GM12878 (cell line): ENCODE measurements at regions not wholly inside any gene's neighbourhood (a gene's known extent, or its start where the extent isn't known, plus 50 kb on each side); places are given as distances from the start of the nearest gene placed in this dataset.

Experiments used
- ATAC-seq: fragments of 200-7000 bp; cut with Tn5 transposase; 3 replicates; pipeline ENCODE4 v1.9.1; 2020; ENCODE audit warnings: mild to moderate bottlenecking, moderate library complexity
- BruUV-seq: library from RNA; stranded (reverse); fragments of 400-500 nt; replicated peaks from 2 replicates; lab custom pipeline; 2021; lab: Mats Ljungman, UMichigan
- CTCF ChIA-PET: fragments of 300-600 bp; sonication (Branson Sonifier 250); formaldehyde crosslinking; extraction: SDS; loops from one replicate; lab custom pipeline; 2021; ENCODE audit warnings: inconsistent platforms; lab: Yijun Ruan, JAX
- POLR2A ChIA-PET: fragments of 350-600 bp; formaldehyde crosslinking; extraction: SDS; loops from one replicate; lab custom pipeline; 2021; ENCODE audit warnings: inconsistent platforms; lab: Charles Lee
- RAD21 ChIA-PET: fragments of 300-600 bp; sonication (Branson Sonifier 250); formaldehyde crosslinking; loops from one replicate; lab custom pipeline; 2023; ENCODE audit warnings: antibody characterized with exemption; ENCODE audit not compliant: unreplicated experiment; lab: Charles Lee
- SMC1A ChIA-PET: fragments of 300-600 bp; sonication (Branson Sonifier 250); formaldehyde crosslinking; loops from one replicate; lab custom pipeline; 2023; ENCODE audit not compliant: unreplicated experiment, uncharacterized antibody; lab: Charles Lee
- DNase-seq: peaks from one replicate; pipeline ENCODE4 v3.0.0-alpha.2; 2011; ENCODE audit warnings: low read depth, low spot score
- FAIRE-seq: peaks from 3 replicates; lab custom pipeline; 2011; peaks lifted over from hg19 to GRCh38; lab: Jason Lieb, UNC
- H2AFZ ChIP-seq: 2 replicates; pipeline ENCODE4 v1.6.0; 2011; ENCODE audit warnings: low read depth, low read length, control low read depth; ENCODE audit not compliant: control insufficient read depth
- H3K27ac ChIP-seq: 2 replicates; pipeline ENCODE4 v1.5.1; 2011; ENCODE audit warnings: control low read depth; ENCODE audit not compliant: control insufficient read depth, insufficient read depth
- H3K27me3 ChIP-seq, 2 experiments: replicated peaks in 1 of 2; 2 replicates each; pipeline versions ENCODE4 v1.6.0 to v1.6.1; 2011; ENCODE audit warnings: low read length in 1 of 2; ENCODE audit not compliant: control insufficient read depth in 2 of 2, insufficient read depth in 2 of 2
- H3K36me3 ChIP-seq, 2 experiments: 2 replicates each; pipeline ENCODE4 v1.5.1; 2011; ENCODE audit warnings: low read length in 1 of 2; ENCODE audit not compliant: control insufficient read depth in 2 of 2, insufficient read depth in 2 of 2
- H3K4me1 ChIP-seq: 2 replicates; pipeline ENCODE4 v1.6.1; 2011; ENCODE audit warnings: mild to moderate bottlenecking, low read length, moderate library complexity, mixed read lengths; ENCODE audit not compliant: control insufficient read depth, insufficient read depth
- H3K4me2 ChIP-seq: 2 replicates; pipeline ENCODE4 v1.6.0; 2011; ENCODE audit warnings: control low read depth; ENCODE audit not compliant: control insufficient read depth, insufficient read depth
- H3K4me3 ChIP-seq: fragments of 200-600 bp; sonication (generic); 2 replicates; pipeline ENCODE4 v1.5.1; 2016
- H3K79me2 ChIP-seq: 2 replicates; pipeline ENCODE4 v1.6.0; 2011; ENCODE audit warnings: low read length; ENCODE audit not compliant: control insufficient read depth, insufficient read depth
- H3K9ac ChIP-seq: 2 replicates; pipeline ENCODE4 v1.8.0; 2011; ENCODE audit warnings: low read length, control low read depth, mixed read lengths; ENCODE audit not compliant: control insufficient read depth, insufficient read depth
- H3K9me3 ChIP-seq: replicated peaks from 3 replicates; pipeline ENCODE4 v1.5.1; 2011; ENCODE audit warnings: mild to moderate bottlenecking, low read length; ENCODE audit not compliant: control insufficient read depth, insufficient read depth
- H4K20me1 ChIP-seq: 2 replicates; pipeline ENCODE4 v1.6.0; 2011; ENCODE audit not compliant: control insufficient read depth, insufficient read depth
- ATF3 ChIP-seq: IDR thresholded peaks from 2 replicates; pipeline ENCODE4 v1.6.1; 2011; ENCODE audit warnings: low read depth, mild to moderate bottlenecking, low read length, moderate library complexity, borderline replicate concordance; ENCODE audit errors: extremely low read depth
- CBFB ChIP-seq: IDR thresholded peaks from 2 replicates; pipeline ENCODE4 v1.6.1; 2016; ENCODE audit warnings: antibody characterized with exemption, low read depth
- CHD4 ChIP-seq: fragments of 200-600 bp; sonication (generic); IDR thresholded peaks from 2 replicates; pipeline ENCODE4 v1.6.1; 2016; ENCODE audit warnings: mild to moderate bottlenecking
- EGR1 ChIP-seq, 2 experiments: IDR thresholded peaks; 1 replicate in 1 of 2; 2 replicates in 1 of 2; pipeline ENCODE4 v1.6.1; 2011 to 2012; ENCODE audit warnings: low read depth in 2 of 2, low read length in 2 of 2, borderline replicate concordance in 1 of 2, mild to moderate bottlenecking in 1 of 2, moderate library complexity in 1 of 2
- ETV6 ChIP-seq, 2 experiments: fragments of 450-650 bp in 1 of 2; IDR thresholded peaks in 1 of 2; conservative IDR thresholded peaks in 1 of 2; 2 replicates each; pipeline ENCODE4 v1.6.1; 2014; ENCODE audit warnings: antibody characterized with exemption in 1 of 2, borderline replicate concordance in 1 of 2, low read depth in 1 of 2, mild to moderate bottlenecking in 1 of 2, moderate library complexity in 1 of 2
- EZH2 ChIP-seq: IDR thresholded peaks from 2 replicates; pipeline ENCODE4 v1.6.1; 2012; ENCODE audit warnings: low read depth, mild to moderate bottlenecking, control low read depth, inconsistent platforms, low read length, borderline replicate concordance; ENCODE audit not compliant: control insufficient read depth
- HDAC2 ChIP-seq: fragments of 200-600 bp; sonication (generic); IDR thresholded peaks from 2 replicates; pipeline ENCODE4 v1.6.1; 2017
- MXI1 ChIP-seq: fragments of 150-350 bp; IDR thresholded peaks from 2 replicates; pipeline ENCODE4 v1.6.1; 2011; ENCODE audit warnings: low read depth, mild to moderate bottlenecking, inconsistent platforms, low read length, improper control_type of control experiment
- MYC ChIP-seq: IDR thresholded peaks from 2 replicates; pipeline ENCODE4 v1.6.1; 2011; ENCODE audit warnings: mild to moderate bottlenecking, low read length, moderate library complexity, inconsistent platforms; ENCODE audit not compliant: insufficient read depth, insufficient replicate concordance, insufficient read length, severe bottlenecking
- RBBP5 ChIP-seq: fragments of 200-600 bp; sonication (generic); conservative IDR thresholded peaks from 2 replicates; pipeline ENCODE4 v1.6.1; 2016
- RCOR1 ChIP-seq: conservative IDR thresholded peaks from 2 replicates; pipeline ENCODE4 v1.6.1; 2012; ENCODE audit warnings: low read depth, low read length, improper control_type of control experiment
- SIN3A ChIP-seq: IDR thresholded peaks from 2 replicates; pipeline ENCODE4 v1.6.1; 2012; ENCODE audit warnings: low read depth, low read length, improper control_type of control experiment
- SMAD1 ChIP-seq: fragments of 450-650 bp; IDR thresholded peaks from 2 replicates; pipeline ENCODE4 v1.6.1; 2018; ENCODE audit warnings: mild to moderate bottlenecking, low read depth; ENCODE audit not compliant: partially characterized antibody
- SPI1 ChIP-seq: IDR thresholded peaks from 2 replicates; pipeline ENCODE4 v1.6.1; 2011; ENCODE audit warnings: low read depth, mild to moderate bottlenecking, low read length, moderate library complexity, borderline replicate concordance; ENCODE audit not compliant: insufficient read depth
- SREBF2 ChIP-seq: IDR thresholded peaks from 2 replicates; pipeline ENCODE4 v1.6.1; 2012; ENCODE audit warnings: mild to moderate bottlenecking, low read length
- STAT1 ChIP-seq: fragments of 450-650 bp; conservative IDR thresholded peaks from 2 replicates; pipeline ENCODE4 v1.6.1; 2014; ENCODE audit warnings: antibody characterized with exemption, mild to moderate bottlenecking
- WRNIP1 ChIP-seq: IDR thresholded peaks from 2 replicates; pipeline ENCODE4 v1.6.1; 2011; ENCODE audit warnings: low read depth, low read length, improper control_type of control experiment, borderline replicate concordance
- ZNF207 ChIP-seq: fragments of 450-650 bp; IDR thresholded peaks from 2 replicates; pipeline ENCODE4 v1.6.1; 2014; ENCODE audit warnings: antibody characterized with exemption, mild to moderate bottlenecking, borderline replicate concordance
- ZNF24 ChIP-seq: fragments of 450-650 bp; IDR thresholded peaks from 2 replicates; pipeline ENCODE4 v1.6.1; 2017; ENCODE audit warnings: antibody characterized with exemption, mild to moderate bottlenecking
- in situ Hi-C: fragments of 300-500 bp; cut with MboI; formaldehyde crosslinking; loops from 9 replicates; pipeline ENCODE4 v1.14.3; 2018; ENCODE audit warnings: mixed read lengths
- intact Hi-C: fragments of 100-400 bp; cut with micrococcal nuclease; formaldehyde crosslinking; loops from one replicate; pipeline ENCODE4 v1.14.2; 2022; ENCODE audit not compliant: unreplicated experiment

- POLR2A ChIA-PET: no interaction called here
- TF ChIP-seq STAT1: no peak
- TF ChIP-seq ZNF24: no peak
- no peak for TF ChIP-seq CHD4
- no peak for TF ChIP-seq HDAC2
- TF ChIP-seq RCOR1: no peak
- TF ChIP-seq EGR1 (IDR thresholded peaks at IDR 0.05; ENCODE audit: borderline replicate concordance in 1 of 2, low read depth in 2 of 2, low read length in 2 of 2): no peak
- TF ChIP-seq SIN3A: no peak
- TF ChIP-seq MXI1: no peak
- TF ChIP-seq EZH2: no peak
- no peak for TF ChIP-seq SMAD1
- TF ChIP-seq ZNF207: no peak
- TF ChIP-seq WRNIP1: no peak
- no peak for TF ChIP-seq ETV6 (conservative IDR thresholded peaks at IDR 0.05 in 1 of 2, IDR thresholded peaks at IDR 0.05 in 1 of 2; ENCODE audit: borderline replicate concordance in 1 of 2, low read depth in 1 of 2)
- no peak for TF ChIP-seq RBBP5
- TF ChIP-seq SPI1: no peak
- TF ChIP-seq SREBF2: no peak
- TF ChIP-seq MYC: no peak
- TF ChIP-seq ATF3: no peak
- no peak for TF ChIP-seq CBFB
- TF ChIP-seq, all 136 proteins: peak for 0
- Histone ChIP-seq H3K79me2 (no peaks in the 10 kb centered on the region), H3K36me3 (no peaks in the 10 kb centered on the region), H3K27ac (no peak overlapping the region), H4K20me1 (no peaks in the 10 kb centered on the region), H3K27me3 (no peaks in the 10 kb centered on the region), H3K4me1 (no peaks in the 10 kb centered on the region), H3K4me2 (no peak overlapping the region), H3K4me3 (no peak overlapping the region), H2AFZ (no peak overlapping the region), H3K9ac (no peak overlapping the region), H3K9me3 (no peaks in the 10 kb centered on the region)
- RAD21 ChIA-PET: no interaction called here
- ATAC-seq: no peak
- no peak for FAIRE-seq
- CTCF ChIA-PET: interaction anchor here (2.0 kb wide), 1 partner anchor 10 kb away, joined by 6 read pairs; no protein-coding TSS in a partner anchor
- no peak for DNase-seq
- SMC1A ChIA-PET: no interaction called here
- intact Hi-C loops (no loop called here), in situ Hi-C loops (no loop called here)
- no TSS peak for BruUV-seq
Observed at GRCh38 chr18:66999003-66999402, 395.1 kb upstream of the CDH19 start.
